ENCODE measurements at regions not wholly inside any gene's neighbourhood (a gene's known extent, or its start where the extent isn't known, plus 50 kb on each side); places are given as distances from the start of the nearest gene placed in this dataset.

DNA sequence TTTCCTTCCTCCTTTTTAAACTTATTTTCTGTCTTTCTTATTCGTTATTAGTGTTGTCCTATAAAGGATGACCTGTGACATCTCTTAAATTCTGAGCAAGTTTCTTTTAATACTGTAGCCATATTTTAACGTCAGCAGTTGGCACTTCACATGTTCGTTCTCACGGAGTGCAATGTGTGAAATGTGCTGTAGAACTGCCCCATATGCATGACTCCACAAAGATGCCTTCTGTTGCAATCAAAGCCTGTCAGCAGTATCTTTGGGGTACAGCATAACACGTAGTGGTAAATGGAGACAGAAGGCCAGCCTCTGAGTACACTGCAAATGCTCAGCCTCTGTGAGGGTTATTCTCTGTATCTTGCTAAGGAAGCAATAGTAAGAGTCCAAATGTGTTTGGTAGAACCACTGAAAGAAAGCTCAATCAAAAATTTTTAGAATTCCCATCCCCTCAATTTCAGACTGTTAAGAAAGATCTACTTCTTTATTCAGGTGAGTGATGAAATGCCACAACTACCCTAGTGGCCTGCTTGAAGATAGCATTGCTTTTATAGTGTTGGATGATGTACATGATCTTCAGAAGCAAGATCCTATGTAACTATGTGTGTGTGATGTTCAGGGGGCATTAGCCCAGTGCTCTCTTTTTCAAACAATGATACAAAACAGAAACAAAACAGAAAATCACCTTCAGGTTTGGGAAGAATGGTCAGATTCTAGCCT, 277.7 kb downstream of the TMEM167A start:
- DNase-seq, result no peak

DNA sequence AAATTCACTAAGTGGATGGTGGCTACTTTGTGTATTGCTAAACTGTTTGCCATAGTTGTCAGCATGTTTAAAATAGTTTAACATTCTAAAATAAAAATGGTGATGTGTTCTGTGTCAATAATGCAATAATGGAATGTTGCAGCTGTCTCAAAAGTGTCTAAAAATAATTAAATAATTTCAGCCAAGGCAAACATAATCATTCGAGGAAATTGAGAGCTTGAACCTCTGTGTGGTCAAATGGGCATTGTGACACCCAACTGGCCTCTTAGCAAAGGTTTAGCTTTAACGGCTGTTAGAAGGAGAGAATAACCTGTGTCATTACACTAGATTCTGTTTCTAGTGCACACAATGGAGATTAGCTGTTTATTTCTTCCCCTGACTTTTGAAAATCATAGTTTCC, 278.5 kb downstream of the TMEM167A start:
- no peak for DNase-seq

DNA sequence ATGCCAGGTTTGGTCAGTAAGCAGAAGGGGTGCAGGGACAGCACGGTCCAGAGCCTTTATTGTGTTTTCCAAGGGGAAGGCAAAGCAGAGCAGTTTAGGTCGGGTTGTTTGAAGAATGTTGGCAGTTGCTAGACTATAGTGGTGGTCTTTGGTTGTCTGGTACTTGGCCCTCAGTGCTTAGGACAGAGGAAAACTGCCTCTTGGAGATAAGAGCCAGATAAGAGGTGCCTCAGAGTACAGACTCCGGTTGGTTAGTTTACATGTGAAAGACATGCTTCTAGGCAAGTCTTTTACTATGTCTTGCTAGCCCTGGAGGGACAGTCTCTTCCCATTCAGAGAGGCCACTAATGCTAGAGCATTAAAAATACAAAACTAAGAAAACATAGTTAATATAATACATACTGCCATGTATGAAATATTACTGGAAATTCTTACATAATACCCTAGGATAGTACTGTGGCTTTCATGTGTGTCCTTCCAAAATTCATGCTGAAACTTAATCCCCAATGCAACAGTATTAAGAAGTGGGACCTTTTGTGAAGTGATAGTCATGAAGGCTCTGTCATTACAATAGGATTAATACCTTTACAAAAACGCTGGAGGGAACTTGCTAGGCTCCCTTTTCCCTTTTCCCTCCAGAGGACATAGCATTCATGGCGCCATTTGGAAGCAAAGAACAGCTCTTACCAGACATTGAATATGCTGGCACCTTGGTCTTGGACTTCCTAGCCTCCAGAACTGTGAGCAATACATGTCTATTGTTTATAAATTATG, 280.4 kb downstream of the TMEM167A start:
- DNase-seq, result no peak

DNA sequence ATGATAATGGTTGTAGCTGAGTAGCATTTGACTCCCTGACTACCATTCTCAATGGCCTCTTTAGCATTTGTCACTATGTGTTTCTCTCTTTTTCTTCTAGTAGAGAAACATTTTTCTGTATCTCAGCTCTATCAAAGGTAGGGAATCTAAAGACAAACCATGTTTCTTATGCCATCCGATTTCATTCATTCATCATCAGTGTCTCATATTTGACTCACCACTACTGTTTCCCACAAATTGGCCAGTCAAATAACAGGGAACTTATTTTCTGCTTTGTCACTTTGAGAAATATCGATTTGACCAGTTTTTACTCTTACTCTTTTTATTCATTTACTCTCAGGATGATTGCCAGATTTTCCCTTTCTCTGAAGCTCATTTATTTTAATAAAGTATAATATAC, 282.3 kb downstream of the TMEM167A start:
- no peak for DNase-seq

DNA sequence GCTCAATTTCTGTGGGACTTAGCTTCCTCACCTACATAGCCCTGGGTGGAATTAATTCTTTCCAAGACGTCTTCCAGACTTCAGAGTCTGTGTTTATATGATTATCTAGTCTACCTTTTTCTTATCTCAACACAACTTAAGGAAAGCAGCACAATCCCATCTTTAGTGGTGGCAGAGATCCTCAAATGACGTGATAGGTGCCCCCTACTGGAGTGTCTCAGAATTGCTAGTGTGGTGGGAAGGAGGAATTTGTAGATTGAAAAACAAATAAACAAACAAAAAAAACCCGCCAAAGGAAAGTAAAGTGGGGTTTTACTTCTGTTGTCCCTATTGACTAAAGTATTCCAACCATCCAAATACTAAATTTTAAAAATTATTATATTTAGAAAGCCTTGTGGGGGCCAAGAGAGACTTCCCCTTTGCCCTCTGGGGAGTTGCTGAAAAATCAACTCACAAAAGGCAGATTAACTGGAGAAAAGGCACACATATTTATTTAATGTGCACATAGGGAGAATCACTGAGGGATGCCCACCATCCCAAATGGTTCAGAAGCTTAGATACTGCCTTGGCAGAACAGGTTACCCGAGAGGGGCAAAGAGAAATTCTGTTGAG, 283.3 kb downstream of the TMEM167A start:
- DNase-seq, result peak; percentile 48 to 59

DNA sequence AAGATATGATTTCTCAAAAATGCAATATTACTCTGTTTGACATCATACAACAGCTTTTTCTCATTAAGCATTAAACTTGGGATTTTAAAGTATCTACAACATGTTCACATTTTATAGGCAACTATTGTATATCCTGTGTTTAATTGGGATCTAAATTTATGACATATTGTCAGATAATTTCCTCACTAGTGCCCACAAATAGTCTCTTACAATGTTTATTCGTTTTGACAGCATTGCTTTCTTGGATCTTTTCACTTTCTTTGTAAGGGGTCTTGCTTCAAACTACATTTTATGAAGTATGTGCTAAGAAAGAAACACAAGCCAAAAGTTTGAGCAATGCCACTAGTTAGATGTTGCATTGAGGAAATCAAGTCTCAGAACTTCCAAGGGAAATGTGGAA, 285.1 kb downstream of the TMEM167A start:
- no peak for DNase-seq

DNA sequence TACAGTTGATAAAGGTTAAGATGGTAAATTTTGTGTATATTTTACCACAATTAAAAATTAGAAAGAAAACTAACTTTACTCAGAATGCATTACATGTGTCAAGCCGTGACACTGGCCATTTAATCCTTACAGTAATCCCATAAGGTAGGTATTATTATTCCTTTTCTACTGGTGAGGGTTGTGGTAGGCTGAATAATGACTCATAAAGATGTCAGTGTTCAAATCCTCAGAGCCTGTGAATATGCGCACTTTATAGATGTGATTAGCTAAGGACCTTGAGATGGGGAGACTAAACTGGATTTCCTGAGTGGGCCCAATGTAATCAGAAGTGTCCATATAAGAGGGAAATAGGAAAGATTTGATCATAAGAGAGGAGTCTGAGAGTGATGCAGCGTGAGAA, 288.1 kb downstream of the TMEM167A start:
- DNase-seq, result no peak

DNA sequence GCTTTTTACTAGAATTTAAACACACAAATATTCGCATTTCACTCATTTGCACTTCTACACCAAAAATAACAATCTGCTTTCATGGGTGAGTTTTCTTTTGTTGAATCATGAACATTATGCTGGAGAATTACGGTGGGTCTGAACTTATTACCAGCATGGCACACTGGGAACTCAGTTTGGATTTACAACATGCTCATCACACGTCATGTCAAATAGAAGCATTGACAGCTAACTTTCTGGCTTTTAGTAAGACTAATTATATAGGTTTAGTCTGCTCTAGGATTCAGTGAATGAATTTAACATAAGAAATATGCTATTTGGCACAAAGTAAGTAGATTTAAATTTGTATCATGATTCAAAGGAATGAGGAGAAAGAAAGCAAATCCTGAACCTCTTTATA, 290.4 kb downstream of the TMEM167A start:
- DNase-seq, result no peak

DNA sequence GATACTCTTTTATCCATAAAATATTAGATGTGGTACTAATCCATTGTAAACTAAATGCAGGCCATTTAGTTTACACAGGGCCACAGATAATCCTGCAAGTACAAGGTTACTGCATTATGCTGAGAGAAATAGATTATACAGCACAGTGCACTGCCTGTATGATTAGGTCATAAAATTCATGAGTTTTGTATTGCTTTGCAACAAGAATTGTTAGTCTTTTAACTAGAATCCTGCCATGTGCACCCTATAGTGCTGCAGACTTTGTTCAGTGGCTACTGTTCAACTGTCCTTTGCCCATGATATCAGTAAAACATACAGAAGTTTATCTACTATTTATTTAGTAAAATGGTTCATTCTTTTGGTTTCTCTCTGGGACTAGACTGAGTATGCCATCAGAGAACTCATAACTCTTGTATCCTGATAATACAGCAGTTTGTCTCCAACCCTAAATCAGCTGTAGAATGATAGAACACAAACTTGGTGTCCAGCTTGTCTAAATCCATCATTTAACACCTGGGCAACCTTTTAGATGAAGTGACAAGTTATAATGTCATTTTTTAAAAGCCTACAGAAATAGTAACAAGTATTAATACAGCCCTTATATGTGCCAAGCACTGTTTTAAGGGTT, 291.2 kb downstream of the TMEM167A start:
- no peak for DNase-seq

DNA sequence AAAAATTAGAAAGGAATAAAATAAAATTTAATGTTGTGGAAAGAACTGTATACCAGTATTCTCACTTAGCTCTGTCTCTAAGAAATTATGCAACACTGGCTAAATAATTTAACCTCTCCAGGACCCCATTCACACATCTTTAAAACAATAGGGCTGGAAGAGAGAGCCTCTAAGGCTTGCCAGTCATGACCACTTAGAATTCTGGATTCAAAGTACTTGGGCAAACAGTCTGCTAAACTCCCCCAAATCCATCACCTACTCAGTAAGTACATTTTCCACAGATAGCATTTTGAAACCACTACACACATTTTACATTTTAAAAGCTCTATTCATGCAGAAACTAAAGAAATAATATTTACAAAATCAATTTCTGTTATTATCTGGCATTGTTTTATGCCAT, 291.7 kb downstream of the TMEM167A start:
- DNase-seq, result no peak

DNA sequence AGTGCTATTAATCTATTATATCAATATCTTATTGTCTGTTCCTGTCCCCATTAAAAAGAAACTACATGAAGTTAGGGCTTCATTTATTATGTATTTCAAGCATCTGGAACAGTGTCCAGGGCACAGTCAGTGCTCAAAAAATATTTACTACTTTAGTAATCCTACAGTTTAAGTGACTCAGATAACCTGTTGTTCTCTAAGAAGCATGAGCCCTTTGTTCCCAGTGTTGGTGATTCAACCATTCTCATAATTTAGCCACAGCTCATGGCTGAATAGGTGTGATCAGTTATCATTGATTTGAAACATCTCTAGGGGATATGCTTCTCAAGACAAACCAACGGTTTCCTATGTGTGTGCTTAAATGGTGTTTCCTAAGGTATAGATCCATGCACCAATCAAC, 292.7 kb downstream of the TMEM167A start:
- no peak for DNase-seq

DNA sequence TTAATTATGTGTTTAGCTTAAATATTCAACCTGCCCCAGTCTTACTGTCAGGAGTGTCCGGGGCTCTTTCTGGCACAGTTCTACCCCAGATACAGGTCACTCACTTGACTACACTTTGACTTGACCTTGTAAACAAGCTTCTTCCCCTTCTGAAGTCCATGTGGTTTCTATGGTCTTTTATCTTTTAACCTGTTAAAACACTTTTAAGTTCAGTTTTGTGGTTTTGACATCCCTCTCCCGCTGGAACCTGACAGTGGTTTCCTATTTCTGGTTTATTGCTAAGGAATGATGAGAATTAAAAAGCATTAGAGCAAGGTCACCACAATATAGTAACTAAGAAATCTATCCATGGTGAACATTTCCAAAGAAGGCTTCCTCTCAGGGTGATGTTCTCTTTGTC, 300.1 kb downstream of the TMEM167A start:
- no peak for DNase-seq

DNA sequence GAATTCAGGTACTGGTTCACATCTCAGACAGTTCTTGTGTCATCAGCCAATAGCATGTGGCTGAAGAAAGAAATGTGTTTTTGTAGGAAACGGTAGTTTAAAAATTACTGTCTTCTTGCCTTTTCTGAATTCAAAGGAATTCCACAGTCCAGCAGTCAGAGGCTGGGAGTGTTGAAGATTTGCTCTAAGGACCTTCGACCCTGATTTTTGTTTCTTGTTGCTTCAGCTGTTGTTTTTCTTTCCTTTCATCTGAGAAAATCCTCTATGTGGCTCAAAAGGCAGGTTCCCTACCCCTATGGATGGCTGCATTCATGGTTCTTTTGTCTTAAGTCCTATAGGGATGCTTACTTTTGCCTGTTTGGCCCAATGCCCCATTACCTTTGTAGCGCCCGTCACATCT, 304.9 kb downstream of the TMEM167A start:
- DNase-seq, result no peak

DNA sequence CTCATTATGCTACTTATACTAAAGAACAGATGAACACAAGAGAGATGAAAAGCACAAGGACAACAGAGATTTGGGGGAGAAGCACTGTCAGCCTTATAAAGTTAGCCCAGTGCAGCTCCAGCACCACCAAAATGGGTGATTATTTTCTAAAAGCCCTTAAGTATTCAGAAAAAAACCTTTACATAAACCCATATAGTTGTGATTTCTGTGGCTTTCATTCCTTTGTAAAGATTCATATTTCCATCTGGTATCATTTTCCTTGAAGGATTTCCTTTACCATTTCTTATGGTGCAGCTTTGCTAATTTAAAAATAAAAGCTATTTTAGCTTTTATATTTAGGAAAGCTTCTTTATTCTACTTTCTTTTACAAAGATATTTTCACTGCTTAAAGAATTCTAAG, 311.0 kb downstream of the TMEM167A start:
- no peak for DNase-seq

DNA sequence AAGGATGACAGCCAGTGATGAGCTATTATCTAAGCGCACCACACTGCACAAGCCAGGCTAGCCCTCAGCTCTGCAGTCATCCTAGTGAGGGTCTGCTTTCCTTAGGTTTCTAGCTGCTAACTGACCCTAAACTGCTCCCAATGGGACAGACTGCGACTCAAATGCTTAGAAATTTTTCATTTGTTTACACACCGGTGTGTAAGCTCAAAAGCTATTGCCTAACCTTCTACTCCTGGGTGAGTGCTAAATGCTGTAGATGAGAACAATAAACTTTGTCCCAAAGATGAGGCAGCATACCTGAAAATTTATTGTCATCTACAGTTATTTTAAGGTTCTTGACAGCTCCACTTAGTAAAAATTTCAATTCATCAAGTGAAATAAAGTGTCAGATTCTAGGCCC, 311.4 kb downstream of the TMEM167A start:
- DNase-seq, result no peak

DNA sequence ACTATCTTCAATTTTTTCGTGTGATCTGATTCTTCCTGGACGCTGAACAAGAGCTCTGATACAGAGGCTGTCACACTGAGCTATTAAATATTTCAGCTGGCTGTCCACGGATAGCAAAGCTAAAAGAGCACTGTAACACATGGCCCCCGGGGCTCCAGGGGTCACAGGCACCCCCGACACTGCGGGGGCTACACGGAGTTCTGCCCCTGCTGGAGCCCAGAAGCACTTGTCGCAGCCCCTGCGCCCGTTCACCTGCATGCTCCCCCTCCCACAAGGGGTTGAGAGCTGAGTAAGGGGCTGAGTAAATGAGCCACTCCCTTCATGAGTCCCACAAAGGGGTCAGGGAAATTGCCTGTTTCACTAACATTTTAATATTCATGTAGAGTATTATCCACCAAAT, 316.3 kb downstream of the TMEM167A start:
- DNase-seq, result no peak

DNA sequence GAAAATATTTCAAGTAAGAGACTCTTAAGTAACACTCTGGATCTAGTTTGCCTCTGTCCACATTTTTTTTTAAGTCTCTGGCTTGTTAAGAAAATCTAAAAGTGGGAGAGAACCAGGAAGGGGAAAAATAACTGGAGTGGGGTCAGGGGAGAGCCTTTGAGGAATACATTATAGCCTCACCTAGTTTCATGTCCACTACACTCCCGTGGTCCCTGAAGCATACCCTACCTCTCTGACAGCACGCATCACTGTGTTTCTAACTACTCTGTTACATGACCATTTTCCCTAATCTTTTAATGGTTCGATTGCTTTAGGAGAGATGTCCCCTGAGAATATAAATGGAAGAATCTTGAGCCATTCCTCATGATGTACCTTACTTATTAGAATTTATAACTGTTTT, 318.3 kb downstream of the TMEM167A start:
- no peak for DNase-seq

DNA sequence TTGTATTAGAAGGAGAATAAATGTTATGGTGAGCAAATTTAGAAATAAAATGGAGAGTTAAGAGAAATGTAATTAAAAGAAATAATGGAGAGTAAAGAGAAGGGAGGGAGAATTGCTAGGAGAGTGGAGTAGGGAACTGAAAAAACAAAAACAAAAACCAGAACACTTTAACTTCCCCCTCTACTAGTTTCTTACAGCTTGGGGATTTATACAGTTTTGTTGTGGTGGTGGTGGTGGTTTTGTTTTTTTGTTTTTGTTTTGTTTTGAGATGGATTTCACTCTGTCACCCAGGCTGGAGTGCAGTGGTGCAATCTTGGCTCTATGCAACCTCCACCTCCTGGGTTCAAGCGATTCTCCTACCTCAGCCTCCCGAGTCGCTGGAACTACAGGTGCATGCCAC, 322.4 kb downstream of the TMEM167A start:
- DNase-seq, result no peak

DNA sequence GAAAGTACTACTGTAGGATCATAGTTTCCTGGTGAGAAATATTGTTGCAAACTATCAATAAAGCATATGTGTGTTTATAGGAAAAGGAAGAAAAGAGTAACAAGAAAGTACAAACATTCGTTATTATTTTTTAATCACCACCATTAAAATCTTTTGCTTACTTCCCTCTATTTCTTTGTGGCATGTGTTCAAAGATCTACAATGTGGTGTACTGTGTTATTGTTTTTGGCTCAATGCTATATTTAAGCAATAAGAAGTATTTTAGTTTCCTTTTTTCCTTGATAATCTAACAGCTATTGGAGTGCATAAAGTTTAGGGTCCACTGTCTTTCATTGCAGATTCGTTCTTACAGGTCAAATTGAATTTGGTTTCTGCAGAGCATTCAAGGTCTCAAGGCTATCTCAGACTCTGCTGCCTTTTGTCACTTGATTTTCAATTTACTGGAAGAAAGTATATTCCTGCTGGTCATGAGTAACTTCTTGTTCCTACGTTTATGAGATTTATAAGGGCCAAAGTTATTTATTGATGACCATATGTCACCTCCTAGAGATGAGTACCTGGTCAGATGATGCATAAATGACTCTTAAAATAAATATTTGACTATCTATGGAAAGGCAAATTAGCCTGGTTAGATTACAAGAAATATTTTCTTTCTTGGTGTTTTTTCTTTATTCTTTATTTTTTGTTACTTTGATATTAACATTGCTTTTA, 323.0 kb downstream of the TMEM167A start:
- DNase-seq, result no peak

DNA sequence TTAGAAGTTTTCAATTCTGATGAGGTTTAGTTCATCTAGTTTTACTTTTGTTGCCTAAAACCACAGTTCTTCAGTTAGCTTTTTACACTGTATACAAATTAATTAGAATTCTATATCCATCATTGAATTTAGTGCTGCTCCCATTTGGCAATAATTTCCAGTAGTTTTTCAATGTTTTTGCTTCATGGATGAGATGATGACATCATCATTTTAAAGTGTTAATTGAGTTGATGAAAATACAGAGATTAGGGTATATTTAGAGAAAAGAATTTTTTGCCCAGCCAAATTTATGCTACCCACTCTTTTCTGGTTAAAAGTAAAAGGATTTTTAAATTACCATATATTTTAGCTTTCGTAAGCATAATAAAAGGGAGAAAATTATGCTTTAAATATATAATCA, 323.8 kb downstream of the TMEM167A start:
- DNase-seq, result no peak

DNA sequence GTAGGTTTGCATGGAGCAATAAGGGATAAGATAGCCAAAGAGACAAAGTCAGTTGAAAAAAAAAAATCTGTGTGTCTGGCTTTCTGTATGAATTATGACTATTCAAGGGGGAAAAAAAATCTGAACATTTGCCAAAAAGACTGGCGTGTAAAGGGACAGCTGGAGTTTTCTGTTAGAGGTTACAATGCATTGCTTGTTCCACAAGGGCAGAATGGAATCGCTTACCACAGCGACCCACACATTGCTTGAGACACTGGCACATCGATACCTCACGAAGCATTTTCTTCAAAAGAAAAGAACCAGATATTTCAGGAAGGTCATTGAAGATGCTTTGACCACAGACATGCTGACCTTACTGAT, 327.8 kb downstream of the TMEM167A start:
- DNase-seq, result no peak

DNA sequence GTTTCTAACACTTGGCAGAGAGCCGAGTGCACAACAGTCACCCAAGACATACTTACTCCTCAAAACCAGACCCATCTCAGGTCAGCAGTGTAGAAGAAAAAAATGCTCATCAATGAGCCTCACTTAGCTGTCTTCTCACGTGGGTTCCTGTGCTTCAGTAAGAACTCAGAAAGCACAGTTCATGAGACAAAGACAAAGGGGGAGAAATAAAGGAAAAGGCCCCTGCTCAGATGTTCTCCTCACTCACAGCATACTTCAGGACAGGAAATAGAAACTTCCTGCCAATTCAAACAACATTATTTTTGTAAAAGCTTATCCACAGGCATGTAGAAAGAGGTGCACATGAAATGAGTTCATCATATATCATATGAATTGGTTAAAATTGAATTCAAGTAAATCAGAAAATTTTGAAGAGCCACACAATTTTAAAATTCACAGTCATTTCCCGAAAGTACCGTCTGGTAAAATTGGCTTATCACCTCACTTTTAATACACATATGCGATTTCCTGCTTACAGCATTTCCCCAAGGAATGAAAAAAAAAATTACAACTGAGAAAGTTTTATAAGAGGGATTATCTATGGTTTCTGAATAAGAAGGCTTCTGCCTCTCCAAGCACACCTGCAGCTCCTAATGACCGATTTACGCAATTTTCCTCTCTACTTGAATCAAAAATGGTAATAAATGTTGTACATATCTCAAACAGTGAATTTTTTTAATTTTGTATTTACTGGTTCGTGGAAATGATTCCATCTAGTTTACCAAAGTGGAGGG, 328.3 kb downstream of the TMEM167A start:
- DNase-seq, result no peak
